Stimulated activated CD4-positive, alpha-beta T cell treated with anti-CD3 and anti-CD28 coated beads, Interleukin-12 subunit alpha, Interleukin-12 subunit beta, amount 100 ng/mL, for 24 hours (primary cell): ENCODE measurements at regions not wholly inside any gene's neighbourhood (a gene's known extent, or its start where the extent isn't known, plus 50 kb on each side); places are given as distances from the start of the nearest gene placed in this dataset.

Experiments used
- DNase-seq, 2 experiments: peaks; one replicate each; pipeline ENCODE4 v3.0.0-alpha.2; 2020; ENCODE audit warnings: low read depth in 2 of 2

GRCh38 chr4:155564086-155564485 is 102.6 kb upstream of the GUCY1A1 start:
- DNase-seq, result no peak

- DNase-seq, result no peak
Observed at GRCh38 chr4:155559915-155560314, 106.7 kb upstream of the GUCY1A1 start.

- DNase-seq, result no peak
Observed at GRCh38 chr4:155552180-155552579, 114.5 kb upstream of the GUCY1A1 start.

- no peak for DNase-seq
Observed at GRCh38 chr4:155548173-155548572, 118.5 kb upstream of the GUCY1A1 start.

- no peak for DNase-seq
Observed at GRCh38 chr4:155546451-155546850, 120.2 kb upstream of the GUCY1A1 start.

GRCh38 chr4:155545456-155545855 is 121.2 kb upstream of the GUCY1A1 start:
- no peak for DNase-seq

GRCh38 chr4:155544547-155544946 is 122.1 kb upstream of the GUCY1A1 start:
- no peak for DNase-seq

GRCh38 chr4:155543126-155543765 is 123.4 kb upstream of the GUCY1A1 start:
- DNase-seq, result no peak

- DNase-seq, result no peak
Observed at GRCh38 chr4:155542415-155542814, 124.2 kb upstream of the GUCY1A1 start.

- DNase-seq, result no peak
Observed at GRCh38 chr4:155541716-155542115, 124.9 kb upstream of the GUCY1A1 start.

GRCh38 chr4:155540698-155541097 is 126.0 kb upstream of the GUCY1A1 start:
- no peak for DNase-seq

- no peak for DNase-seq
Observed at GRCh38 chr4:155539746-155540145, 126.9 kb upstream of the GUCY1A1 start.

- no peak for DNase-seq
Observed at GRCh38 chr4:155535802-155536454, 130.7 kb upstream of the GUCY1A1 start.

- no peak for DNase-seq
Observed at GRCh38 chr4:155532373-155533085, 134.1 kb upstream of the GUCY1A1 start.

- no peak for DNase-seq
Observed at GRCh38 chr4:155530857-155531256, 135.8 kb upstream of the GUCY1A1 start.

GRCh38 chr4:155530290-155530689 is 136.4 kb upstream of the GUCY1A1 start:
- no peak for DNase-seq

GRCh38 chr4:155529716-155530115 is 136.9 kb upstream of the GUCY1A1 start:
- DNase-seq, result no peak

GRCh38 chr4:155529272-155529671 is 137.4 kb upstream of the GUCY1A1 start:
- DNase-seq, result no peak

- DNase-seq, result no peak
Observed at GRCh38 chr4:155526452-155527169, 140.0 kb upstream of the GUCY1A1 start.

- DNase-seq, result no peak
Observed at GRCh38 chr4:155524926-155525455, 141.7 kb upstream of the GUCY1A1 start.

GRCh38 chr4:155523358-155523757 is 143.3 kb upstream of the GUCY1A1 start:
- no peak for DNase-seq

GRCh38 chr4:155522201-155522600 is 144.4 kb upstream of the GUCY1A1 start:
- no peak for DNase-seq
